AG09309 (cell line): ENCODE measurements at regions not wholly inside any gene's neighbourhood (a gene's known extent, or its start where the extent isn't known, plus 50 kb on each side); places are given as distances from the start of the nearest gene placed in this dataset.

Source experiments
- DNase-seq: peaks from one replicate; pipeline ENCODE4 v3.0.0-alpha.2; 2010; ENCODE audit warnings: low read depth
- H3K4me3 ChIP-seq: 2 replicates; pipeline ENCODE4 v1.5.1; 2011; ENCODE audit warnings: mild to moderate bottlenecking, low read depth, low read length, moderate library complexity; ENCODE audit not compliant: control insufficient read depth
- TF ChIP-seq, protein P1 (sequence below): IDR thresholded peaks from 2 replicates; pipeline ENCODE4 v1.5.1; 2011; ENCODE audit warnings: mild to moderate bottlenecking, low read depth, low read length, inconsistent platforms; ENCODE audit not compliant: insufficient read depth, control insufficient read depth; ENCODE audit errors: missing control alignments

DNA sequence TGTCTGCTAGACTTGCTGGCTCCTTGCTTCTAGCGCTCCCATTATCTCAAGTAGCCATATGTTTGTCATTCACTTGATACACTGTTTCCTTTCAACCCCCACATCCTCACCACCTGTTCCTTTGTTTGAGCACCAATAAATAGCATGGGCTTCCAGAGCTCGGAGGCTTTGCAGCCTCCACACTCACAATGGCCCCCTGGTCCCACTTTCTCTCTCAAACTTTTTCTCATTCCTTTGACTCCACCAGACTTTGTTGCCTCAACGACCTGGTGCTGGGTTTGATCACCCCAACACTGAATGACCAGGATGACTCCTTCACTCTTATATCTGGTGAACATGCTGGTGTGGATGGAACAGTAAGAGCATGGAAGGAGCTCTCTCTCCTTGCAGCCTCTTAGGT lies 114.5 kb upstream of the TRIM24 start:
- H3K4me3 ChIP-seq = no peak overlapping the region
- DNase-seq = no peak
- TF ChIP-seq, protein P1, sequence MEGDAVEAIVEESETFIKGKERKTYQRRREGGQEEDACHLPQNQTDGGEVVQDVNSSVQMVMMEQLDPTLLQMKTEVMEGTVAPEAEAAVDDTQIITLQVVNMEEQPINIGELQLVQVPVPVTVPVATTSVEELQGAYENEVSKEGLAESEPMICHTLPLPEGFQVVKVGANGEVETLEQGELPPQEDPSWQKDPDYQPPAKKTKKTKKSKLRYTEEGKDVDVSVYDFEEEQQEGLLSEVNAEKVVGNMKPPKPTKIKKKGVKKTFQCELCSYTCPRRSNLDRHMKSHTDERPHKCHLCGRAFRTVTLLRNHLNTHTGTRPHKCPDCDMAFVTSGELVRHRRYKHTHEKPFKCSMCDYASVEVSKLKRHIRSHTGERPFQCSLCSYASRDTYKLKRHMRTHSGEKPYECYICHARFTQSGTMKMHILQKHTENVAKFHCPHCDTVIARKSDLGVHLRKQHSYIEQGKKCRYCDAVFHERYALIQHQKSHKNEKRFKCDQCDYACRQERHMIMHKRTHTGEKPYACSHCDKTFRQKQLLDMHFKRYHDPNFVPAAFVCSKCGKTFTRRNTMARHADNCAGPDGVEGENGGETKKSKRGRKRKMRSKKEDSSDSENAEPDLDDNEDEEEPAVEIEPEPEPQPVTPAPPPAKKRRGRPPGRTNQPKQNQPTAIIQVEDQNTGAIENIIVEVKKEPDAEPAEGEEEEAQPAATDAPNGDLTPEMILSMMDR = no peak

DNA sequence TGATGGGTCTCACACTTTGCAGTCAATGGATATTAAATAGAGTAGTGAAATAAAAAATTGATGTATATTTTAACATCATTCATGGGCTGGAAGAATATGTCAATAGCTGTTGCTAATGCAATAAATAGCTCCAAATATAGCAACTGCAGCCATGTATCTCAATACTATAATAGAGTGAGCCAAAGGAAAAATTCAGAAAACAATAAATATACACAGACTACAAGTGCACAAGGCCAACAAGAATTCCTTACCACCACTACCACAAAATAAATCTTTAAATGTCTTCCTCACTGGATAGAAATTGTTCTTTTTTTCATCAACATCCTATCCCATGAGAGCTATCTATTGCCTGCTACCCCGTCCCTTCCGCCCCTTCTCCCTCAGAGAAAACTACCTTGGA lies 113.1 kb upstream of the TRIM24 start:
- TF ChIP-seq, protein P1 = no peak

DNA sequence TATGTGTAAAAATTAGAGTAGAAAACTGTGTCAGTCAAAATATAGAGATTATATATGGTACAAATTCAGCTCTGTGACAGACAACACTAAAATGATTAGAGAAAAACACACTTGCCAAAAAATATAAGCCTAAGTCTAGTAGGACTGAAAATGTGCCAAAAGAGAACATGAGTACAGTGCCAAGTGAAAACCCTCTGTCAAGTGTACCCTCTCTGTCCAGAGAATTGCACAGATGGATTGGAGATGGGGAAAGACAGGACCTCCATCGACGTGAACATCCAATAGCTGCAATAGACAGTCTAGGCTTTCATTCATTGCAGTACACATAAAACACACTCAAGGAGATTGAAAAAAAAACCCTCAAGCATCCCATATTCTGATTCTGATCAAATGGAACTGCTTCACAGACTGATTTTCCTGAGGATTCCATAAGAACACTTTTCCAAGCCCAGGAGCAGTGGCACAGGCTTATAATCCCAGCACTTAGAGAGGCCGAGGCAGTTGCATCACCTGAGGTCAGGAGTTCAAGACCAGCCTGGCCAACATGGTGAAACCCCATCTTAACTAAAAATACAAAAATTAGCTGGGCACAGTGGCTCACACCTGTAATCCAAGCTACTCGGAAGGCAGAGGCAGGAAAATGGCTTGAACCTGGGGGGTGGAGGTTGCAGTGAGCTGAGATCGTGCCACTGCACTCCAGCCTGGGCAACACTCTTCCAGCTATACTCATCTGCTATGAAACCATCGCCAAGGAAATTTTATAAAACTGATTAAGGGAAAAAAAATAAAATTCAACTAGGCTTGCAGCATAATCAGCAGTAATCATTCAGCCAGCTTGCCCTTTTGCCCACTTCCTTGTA lies 110.0 kb upstream of the TRIM24 start:
- H3K4me3 ChIP-seq = no peak overlapping the region
- TF ChIP-seq, protein P1 = no peak
- DNase-seq = no peak

More for the DNA sequence above, 113.1 kb upstream of the TRIM24 start:
- DNase-seq = no peak
- no peak overlapping the region for H3K4me3 ChIP-seq

DNA sequence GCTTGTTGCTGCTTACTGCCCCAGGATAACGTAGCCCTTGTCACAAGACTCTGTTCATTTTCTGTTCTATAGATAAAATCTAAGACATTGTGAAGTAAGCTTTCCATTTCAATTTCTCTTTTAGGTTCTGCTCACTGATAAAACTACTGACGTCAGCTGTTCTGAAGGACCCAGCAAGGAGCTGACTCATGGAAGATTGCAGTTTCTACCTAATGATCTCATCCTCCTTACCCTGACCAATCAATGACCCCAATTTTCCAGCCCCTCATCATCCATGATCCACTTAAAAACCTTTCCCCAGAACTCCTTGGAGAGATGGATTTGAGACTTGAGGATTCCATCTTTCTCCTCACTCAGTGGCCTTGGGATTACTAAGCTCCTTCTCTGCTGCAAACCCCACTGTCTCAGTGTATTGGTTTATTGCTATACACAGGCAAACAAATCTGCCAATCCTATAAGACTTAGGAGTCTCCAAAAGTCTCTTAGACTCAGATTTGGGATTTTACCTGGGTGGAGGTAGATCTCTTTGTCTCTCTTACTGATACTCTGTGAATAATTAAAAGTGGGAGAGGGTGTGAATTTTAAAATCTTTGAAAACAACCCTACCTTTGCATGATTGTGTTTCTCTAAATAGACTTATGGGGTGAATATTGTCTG lies 109.2 kb upstream of the TRIM24 start:
- DNase-seq = no peak
- TF ChIP-seq, protein P1 = no peak
- no peak overlapping the region for H3K4me3 ChIP-seq

GRCh38 chr7:138352570-138353461 lies 107.2 kb upstream of the TRIM24 start:
- TF ChIP-seq, protein P1 = no peak
- H3K4me3 ChIP-seq = no peak overlapping the region
- no peak for DNase-seq

GRCh38 chr7:138354066-138354465 lies 106.0 kb upstream of the TRIM24 start:
- H3K4me3 ChIP-seq = no peak overlapping the region
- DNase-seq = no peak
- TF ChIP-seq, protein P1 = no peak
